K562 (cell line): ENCODE measurements at regions not wholly inside any gene's neighbourhood (a gene's known extent, or its start where the extent isn't known, plus 50 kb on each side); places are given as distances from the start of the nearest gene placed in this dataset.

Source experiments
- BCL6 ChIP-seq: fragments of 250-450 bp; sonication (Bioruptor Pico); IDR thresholded peaks from 2 replicates; pipeline ENCODE4 v1.4.0; 2020
- CBX5 ChIP-seq: IDR thresholded peaks from 2 replicates; pipeline ENCODE4 v1.6.1; 2014; ENCODE audit warnings: low read depth, borderline replicate concordance
- EZH2 ChIP-seq: IDR thresholded peaks from 2 replicates; pipeline ENCODE4 v1.6.1; 2012; ENCODE audit warnings: low read depth, mild to moderate bottlenecking, inconsistent platforms, low read length, borderline replicate concordance
- HNRNPH1 ChIP-seq: fragments of 200-400 bp; formaldehyde crosslinking; optimal IDR thresholded peaks from 2 replicates; pipeline ENCODE3; 2017; ENCODE audit warnings: low read depth, mild to moderate bottlenecking, low read length, moderate library complexity
- KDM1A ChIP-seq, 2 experiments: fragments of 450-650 bp; IDR thresholded peaks; 2 replicates each; pipeline ENCODE4 v1.6.1; 2016; ENCODE audit warnings: mild to moderate bottlenecking in 2 of 2
- MAFF ChIP-seq: IDR thresholded peaks from 2 replicates; pipeline ENCODE4 v1.6.1; 2012; ENCODE audit warnings: low read length, improper control_type of control experiment
- MYC ChIP-seq, 2 experiments: fragments of 250-450 bp in 1 of 2; sonication (Bioruptor Pico) in 1 of 2; IDR thresholded peaks; 2 replicates each; pipeline versions ENCODE4 v1.5.1 to v1.6.1; 2012 to 2021; ENCODE audit warnings: low read depth in 2 of 2, borderline replicate concordance in 1 of 2, improper control_type of control experiment in 1 of 2, low read length in 1 of 2, mild to moderate bottlenecking in 1 of 2, moderate library complexity in 1 of 2
- NFRKB ChIP-seq: fragments of 450-650 bp; IDR thresholded peaks from 2 replicates; pipeline ENCODE4 v1.6.1; 2016; ENCODE audit warnings: low read depth
- POLR2AphosphoS5 ChIP-seq: IDR thresholded peaks from 2 replicates; pipeline ENCODE4 v1.6.1; 2011; ENCODE audit warnings: mild to moderate bottlenecking, low read depth, low read length, moderate library complexity; ENCODE audit not compliant: control insufficient read depth, insufficient read depth
- PTBP1 ChIP-seq: fragments of 200-400 bp; formaldehyde crosslinking; IDR thresholded peaks from 2 replicates; pipeline ENCODE4 v1.6.1; 2017; ENCODE audit warnings: low read depth, low read length
- ZNF12 ChIP-seq: sonication (generic); formaldehyde crosslinking; IDR thresholded peaks from 2 replicates; pipeline ENCODE4 v1.4.0; 2020; ENCODE audit warnings: mild to moderate bottlenecking, missing genetic modification reagents
- TF ChIP-seq, protein P1 (sequence below), 3 experiments: IDR thresholded peaks in 2 of 3; conservative IDR thresholded peaks in 1 of 3; 2 replicates each; pipeline ENCODE4 v1.5.1; 2011 to 2012; ENCODE audit warnings: low read length in 3 of 3, mild to moderate bottlenecking in 3 of 3, control low read depth in 2 of 3, improper control_type of control experiment in 1 of 3, inconsistent platforms in 1 of 3, low read depth in 1 of 3, mixed read lengths in 1 of 3, moderate library complexity in 1 of 3; ENCODE audit not compliant: insufficient read depth in 2 of 3
- TF ChIP-seq, protein P2 (sequence below): fragments of 450-650 bp; formaldehyde crosslinking; IDR thresholded peaks from 2 replicates; pipeline ENCODE4 v1.4.0; 2020; ENCODE audit warnings: mild to moderate bottlenecking, moderate library complexity
- TF ChIP-seq, protein P3 (sequence below): fragments of 250-450 bp; sonication (Bioruptor Pico); IDR thresholded peaks from 2 replicates; pipeline ENCODE4 v1.8.0; 2021; ENCODE audit warnings: mild to moderate bottlenecking, moderate library complexity

DNA sequence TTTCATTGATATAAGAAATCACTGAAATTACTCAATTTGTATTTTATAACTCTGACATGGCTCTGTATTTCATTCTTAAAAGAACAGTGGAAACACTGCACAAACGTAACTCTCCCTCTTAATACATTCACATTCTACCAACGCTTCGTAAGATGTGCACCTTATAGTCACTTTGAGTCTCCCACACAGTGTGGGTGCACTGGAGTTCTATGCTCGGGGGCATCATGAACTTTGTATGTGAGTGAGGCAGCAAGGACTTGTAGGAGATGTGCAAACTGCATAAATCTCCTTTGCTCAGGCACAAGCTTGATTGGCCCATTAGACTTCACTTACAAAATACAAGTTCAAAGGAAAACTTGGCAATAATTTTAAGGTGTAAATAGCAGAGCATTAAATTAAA lies 2385.0 kb upstream of the TENM3 start:
- TF ChIP-seq MAFF (no peak), KDM1A (IDR thresholded peaks at IDR 0.05) (no peak), PTBP1 (no peak), CBX5 (no peak), NFRKB (no peak), HNRNPH1 (no peak), POLR2AphosphoS5 (no peak), MYC (IDR thresholded peaks at IDR 0.05; ENCODE audit: low read depth, low read length) (no peak), MYC (CRISPR knock-in tag; IDR thresholded peaks at IDR 0.05; ENCODE audit: borderline replicate concordance, low read depth) (no peak), EZH2 (no peak), ZNF12 (CRISPR knock-in tag) (no peak), BCL6 (CRISPR knock-in tag) (no peak)
- TF ChIP-seq, protein P1, sequence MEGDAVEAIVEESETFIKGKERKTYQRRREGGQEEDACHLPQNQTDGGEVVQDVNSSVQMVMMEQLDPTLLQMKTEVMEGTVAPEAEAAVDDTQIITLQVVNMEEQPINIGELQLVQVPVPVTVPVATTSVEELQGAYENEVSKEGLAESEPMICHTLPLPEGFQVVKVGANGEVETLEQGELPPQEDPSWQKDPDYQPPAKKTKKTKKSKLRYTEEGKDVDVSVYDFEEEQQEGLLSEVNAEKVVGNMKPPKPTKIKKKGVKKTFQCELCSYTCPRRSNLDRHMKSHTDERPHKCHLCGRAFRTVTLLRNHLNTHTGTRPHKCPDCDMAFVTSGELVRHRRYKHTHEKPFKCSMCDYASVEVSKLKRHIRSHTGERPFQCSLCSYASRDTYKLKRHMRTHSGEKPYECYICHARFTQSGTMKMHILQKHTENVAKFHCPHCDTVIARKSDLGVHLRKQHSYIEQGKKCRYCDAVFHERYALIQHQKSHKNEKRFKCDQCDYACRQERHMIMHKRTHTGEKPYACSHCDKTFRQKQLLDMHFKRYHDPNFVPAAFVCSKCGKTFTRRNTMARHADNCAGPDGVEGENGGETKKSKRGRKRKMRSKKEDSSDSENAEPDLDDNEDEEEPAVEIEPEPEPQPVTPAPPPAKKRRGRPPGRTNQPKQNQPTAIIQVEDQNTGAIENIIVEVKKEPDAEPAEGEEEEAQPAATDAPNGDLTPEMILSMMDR (IDR thresholded peaks at IDR 0.05 in 2 of 3, conservative IDR thresholded peaks at IDR 0.05 in 1 of 3; ENCODE audit: insufficient read depth in 2 of 3, low read depth in 1 of 3, low read length in 3 of 3): no peak
- TF ChIP-seq, protein P2, sequence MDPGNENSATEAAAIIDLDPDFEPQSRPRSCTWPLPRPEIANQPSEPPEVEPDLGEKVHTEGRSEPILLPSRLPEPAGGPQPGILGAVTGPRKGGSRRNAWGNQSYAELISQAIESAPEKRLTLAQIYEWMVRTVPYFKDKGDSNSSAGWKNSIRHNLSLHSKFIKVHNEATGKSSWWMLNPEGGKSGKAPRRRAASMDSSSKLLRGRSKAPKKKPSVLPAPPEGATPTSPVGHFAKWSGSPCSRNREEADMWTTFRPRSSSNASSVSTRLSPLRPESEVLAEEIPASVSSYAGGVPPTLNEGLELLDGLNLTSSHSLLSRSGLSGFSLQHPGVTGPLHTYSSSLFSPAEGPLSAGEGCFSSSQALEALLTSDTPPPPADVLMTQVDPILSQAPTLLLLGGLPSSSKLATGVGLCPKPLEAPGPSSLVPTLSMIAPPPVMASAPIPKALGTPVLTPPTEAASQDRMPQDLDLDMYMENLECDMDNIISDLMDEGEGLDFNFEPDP (CRISPR knock-in tag): no peak
- TF ChIP-seq, protein P3, sequence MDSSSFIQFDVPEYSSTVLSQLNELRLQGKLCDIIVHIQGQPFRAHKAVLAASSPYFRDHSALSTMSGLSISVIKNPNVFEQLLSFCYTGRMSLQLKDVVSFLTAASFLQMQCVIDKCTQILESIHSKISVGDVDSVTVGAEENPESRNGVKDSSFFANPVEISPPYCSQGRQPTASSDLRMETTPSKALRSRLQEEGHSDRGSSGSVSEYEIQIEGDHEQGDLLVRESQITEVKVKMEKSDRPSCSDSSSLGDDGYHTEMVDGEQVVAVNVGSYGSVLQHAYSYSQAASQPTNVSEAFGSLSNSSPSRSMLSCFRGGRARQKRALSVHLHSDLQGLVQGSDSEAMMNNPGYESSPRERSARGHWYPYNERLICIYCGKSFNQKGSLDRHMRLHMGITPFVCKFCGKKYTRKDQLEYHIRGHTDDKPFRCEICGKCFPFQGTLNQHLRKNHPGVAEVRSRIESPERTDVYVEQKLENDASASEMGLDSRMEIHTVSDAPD (CRISPR knock-in tag): no peak
